A549 (cell line): ENCODE measurements at regions not wholly inside any gene's neighbourhood (a gene's known extent, or its start where the extent isn't known, plus 50 kb on each side); places are given as distances from the start of the nearest gene placed in this dataset.
A peak's percentile ranks its signal among the peaks of the same experiment; 100 is the strongest.

ENCODE experiments used
- ATAC-seq, 2 experiments: fragments of 200-7000 bp in 1 of 2; fragments of >200 bp in 1 of 2; cut with Nextera tagmentation in 1 of 2; cut with Tn5 transposase in 1 of 2; 3 replicates each; pipeline versions ENCODE4 v1.8.0 to v1.9.1; 2018 to 2020; ENCODE audit warnings: mild to moderate bottlenecking in 1 of 2, moderate library complexity in 1 of 2
- CTCF ChIA-PET: fragments of 300-600 bp; sonication (Branson Sonifier 250); formaldehyde crosslinking; extraction: SDS; loops from one replicate; lab custom pipeline; 2021; ENCODE audit warnings: antibody characterized with exemption, inconsistent platforms; lab: Yijun Ruan, JAX
- POLR2A ChIA-PET: fragments of 350-600 bp; formaldehyde crosslinking; extraction: SDS; loops from one replicate; lab custom pipeline; 2021; ENCODE audit warnings: antibody characterized with exemption, inconsistent platforms; lab: Yijun Ruan, JAX
- DNase-seq, 2 experiments: peaks; one replicate each; pipeline versions ENCODE4 v3.0.0 to v3.0.0-alpha.2; 2011 to 2016; ENCODE audit warnings: low read depth in 1 of 2, low spot score in 1 of 2
- FAIRE-seq: peaks from 2 replicates; lab custom pipeline; 2011; peaks lifted over from hg19 to GRCh38; lab: Jason Lieb, UNC
- H3K27ac ChIP-seq, 2 experiments: fragments of >200 bp; sonication (Bioruptor Twin); formaldehyde crosslinking; 3 replicates each; pipeline ENCODE4 v1.5.1; 2016 to 2017
- H3K4me1 ChIP-seq: fragments of >200 bp; sonication (Bioruptor Twin); formaldehyde crosslinking; 3 replicates; pipeline ENCODE4 v1.6.1; 2016
- H3K4me2 ChIP-seq: fragments of >200 bp; sonication (Bioruptor Twin); formaldehyde crosslinking; 3 replicates; pipeline ENCODE4 v1.6.1; 2016
- H3K4me3 ChIP-seq: fragments of >200 bp; sonication (Bioruptor Twin); formaldehyde crosslinking; 3 replicates; pipeline ENCODE4 v1.5.1; 2016
- H3K9me3 ChIP-seq: fragments of >200 bp; sonication (Bioruptor Twin); formaldehyde crosslinking; 3 replicates; pipeline ENCODE4 v1.6.1; 2016
- BHLHE40 ChIP-seq: IDR thresholded peaks from 2 replicates; pipeline ENCODE4 v1.6.1; 2012; ENCODE audit warnings: low read depth, low read length, inconsistent platforms
- CHD4 ChIP-seq: fragments of 200-600 bp; sonication (generic); IDR thresholded peaks from 2 replicates; pipeline ENCODE4 v1.6.1; 2016; ENCODE audit warnings: antibody characterized with exemption, mild to moderate bottlenecking, borderline replicate concordance
- EHMT2 ChIP-seq: fragments of 200-600 bp; sonication (generic); IDR thresholded peaks from 2 replicates; pipeline ENCODE4 v1.6.1; 2016; ENCODE audit warnings: antibody characterized with exemption, low read depth, mild to moderate bottlenecking, moderate library complexity
- FOSB ChIP-seq: fragments of 250-450 bp; sonication (Bioruptor Pico); IDR thresholded peaks from 2 replicates; pipeline ENCODE4 v1.5.0; 2020; ENCODE audit warnings: mild to moderate bottlenecking, moderate library complexity
- FOSL2 ChIP-seq, 2 experiments: fragments of 450-650 bp in 1 of 2; fragments of >200 bp in 1 of 2; sonication (Bioruptor Twin) in 1 of 2; formaldehyde crosslinking; IDR thresholded peaks; 2 replicates each; pipeline versions ENCODE4 v1.5.0 to v1.6.1; 2016 to 2020; ENCODE audit warnings: mild to moderate bottlenecking in 1 of 2, moderate library complexity in 1 of 2
- FOXS1 ChIP-seq: fragments of 250-450 bp; sonication (Bioruptor Pico); IDR thresholded peaks from 2 replicates; pipeline ENCODE4 v1.5.0; 2020; ENCODE audit warnings: mild to moderate bottlenecking, moderate library complexity
- HDAC2 ChIP-seq: fragments of 200-600 bp; sonication (generic); IDR thresholded peaks from 2 replicates; pipeline ENCODE4 v1.6.1; 2016
- HEYL ChIP-seq: fragments of 250-450 bp; sonication (Bioruptor Pico); IDR thresholded peaks from 2 replicates; pipeline ENCODE4 v1.8.0; 2021; ENCODE audit warnings: mild to moderate bottlenecking, moderate library complexity
- HOXB13 ChIP-seq: fragments of 250-450 bp; sonication (Bioruptor Pico); IDR thresholded peaks from 2 replicates; pipeline ENCODE4 v1.5.0; 2020; ENCODE audit warnings: low read depth, mild to moderate bottlenecking, moderate library complexity
- MAFK ChIP-seq: fragments of 450-650 bp; IDR thresholded peaks from 2 replicates; pipeline ENCODE4 v1.6.1; 2014; ENCODE audit not compliant: partially characterized antibody
- MYC ChIP-seq: IDR thresholded peaks from 2 replicates; pipeline ENCODE4 v1.6.1; 2012; ENCODE audit warnings: mild to moderate bottlenecking, inconsistent platforms, low read length, improper control_type of control experiment, borderline replicate concordance
- POLR2A ChIP-seq: IDR thresholded peaks from 2 replicates; pipeline ENCODE4 v1.6.1; 2012; ENCODE audit warnings: mild to moderate bottlenecking, low read length
- POLR2AphosphoS2 ChIP-seq: conservative IDR thresholded peaks from 2 replicates; pipeline ENCODE4 v1.6.1; 2012; ENCODE audit warnings: low read length, improper control_type of control experiment, inconsistent platforms
- RAD21 ChIP-seq, 2 experiments: fragments of >200 bp in 1 of 2; sonication (Bioruptor Twin) in 1 of 2; formaldehyde crosslinking in 1 of 2; IDR thresholded peaks in 1 of 2; conservative IDR thresholded peaks in 1 of 2; 2 replicates in 1 of 2; 3 replicates in 1 of 2; pipeline ENCODE4 v1.6.1; 2012 to 2018; ENCODE audit warnings: inconsistent platforms in 1 of 2
- RCOR1 ChIP-seq: fragments of 150-350 bp; IDR thresholded peaks from 2 replicates; pipeline ENCODE4 v1.6.1; 2014; ENCODE audit warnings: antibody characterized with exemption, low read length, low read depth
- RFX5 ChIP-seq: fragments of 450-650 bp; IDR thresholded peaks from 2 replicates; pipeline ENCODE4 v1.7.1; 2014; ENCODE audit warnings: antibody characterized with exemption, mild to moderate bottlenecking, moderate library complexity
- SMC3 ChIP-seq: fragments of >200 bp; sonication (Bioruptor Twin); formaldehyde crosslinking; IDR thresholded peaks from 3 replicates; pipeline ENCODE4 v1.6.1; 2018; ENCODE audit warnings: inconsistent platforms
- SREBF2 ChIP-seq: fragments of 450-650 bp; IDR thresholded peaks from 2 replicates; pipeline ENCODE4 v1.6.1; 2014; ENCODE audit warnings: mild to moderate bottlenecking, moderate library complexity
- TFCP2L1 ChIP-seq: fragments of 250-450 bp; sonication (Bioruptor Pico); IDR thresholded peaks from 2 replicates; pipeline ENCODE4 v1.5.0; 2021; ENCODE audit warnings: mild to moderate bottlenecking
- ZNF302 ChIP-seq: fragments of 250-450 bp; sonication (Bioruptor Pico); IDR thresholded peaks from 2 replicates; pipeline ENCODE4 v1.9.0; 2021; ENCODE audit warnings: inconsistent platforms, mild to moderate bottlenecking, moderate library complexity
- ZSCAN20 ChIP-seq: fragments of 250-450 bp; sonication (Bioruptor Pico); IDR thresholded peaks from 2 replicates; pipeline ENCODE4 v1.8.0; 2022; ENCODE audit warnings: mild to moderate bottlenecking, moderate library complexity
- WGBS: methylation state at CpG from one replicate; pipeline ENCODE4 v1.1.6; 2017; ENCODE audit errors: missing lambda C conversion rate; 5-methylcytosine and 5-hydroxymethylcytosine counted together
- TF ChIP-seq, protein P1 (sequence below): fragments of 250-450 bp; sonication (Bioruptor Pico); IDR thresholded peaks from 2 replicates; pipeline ENCODE4 v1.5.0; 2021; ENCODE audit warnings: mild to moderate bottlenecking, moderate library complexity, borderline replicate concordance
- TF ChIP-seq, protein P2 (sequence below): fragments of >200 bp; sonication (Bioruptor Twin); formaldehyde crosslinking; IDR thresholded peaks from 3 replicates; pipeline ENCODE4 v1.5.1; 2016
- TF ChIP-seq, protein P3 (sequence below): fragments of >200 bp; sonication (Bioruptor Twin); formaldehyde crosslinking; IDR thresholded peaks from 2 replicates; pipeline ENCODE4 v1.6.1; 2016

DNA sequence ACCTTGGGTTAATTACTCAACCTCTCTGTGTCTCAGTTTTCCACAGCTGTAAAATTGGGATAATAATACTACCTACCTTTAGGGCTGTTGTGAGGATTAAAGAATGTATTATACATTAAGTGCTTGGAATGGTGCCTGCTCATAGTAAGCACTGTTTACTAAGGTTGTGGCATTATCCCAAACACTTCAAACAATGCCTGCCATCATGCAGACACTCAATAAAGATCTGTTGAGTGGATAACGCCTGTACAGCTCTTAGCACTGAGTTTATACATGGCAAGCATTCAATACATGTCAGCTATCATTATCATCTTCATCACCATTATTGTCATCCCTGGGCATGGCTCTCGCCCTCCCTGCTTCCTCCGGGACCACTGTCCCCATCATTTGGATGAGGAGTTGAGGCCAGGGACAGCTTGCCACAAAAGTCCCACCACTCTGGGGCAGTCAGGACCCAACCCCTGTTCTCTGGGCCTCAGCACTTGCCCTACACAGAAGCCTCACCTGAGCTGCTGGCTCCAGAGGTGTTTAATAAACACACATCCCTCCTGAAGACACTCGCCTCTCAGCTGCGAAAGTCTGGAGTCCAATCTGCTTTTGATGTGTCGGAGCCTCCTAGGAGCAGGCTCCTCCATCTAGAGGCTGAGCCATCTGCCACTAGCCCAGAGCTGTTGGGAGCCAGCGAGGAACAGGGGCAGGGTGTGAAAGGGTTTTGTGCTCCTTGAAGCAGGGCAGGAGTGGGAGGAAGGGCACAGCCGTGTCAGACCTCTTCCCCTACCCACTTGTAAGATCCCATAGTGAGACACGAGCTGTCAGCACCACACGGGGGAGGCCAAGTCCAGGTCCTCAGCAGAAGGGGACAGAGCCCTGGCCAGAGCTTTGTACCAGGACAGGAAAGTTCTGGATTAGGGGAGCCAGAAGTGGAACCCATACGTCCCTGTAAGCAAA, 80.9 kb upstream of the ZC3H12A start:
- H3K4me1 ChIP-seq, result no peaks in the 10 kb centered on the region
- CTCF ChIA-PET, result no interaction called here
- H3K27ac ChIP-seq, result no peak overlapping the region
- DNase-seq (no peak), ATAC-seq (no peak)
- H3K4me3 ChIP-seq, result no peak overlapping the region
- TF ChIP-seq RCOR1 (no peak), MYC (no peak), FOSL2 (IDR thresholded peaks at IDR 0.05) (no peak), FOSL2 (CRISPR knock-in tag; IDR thresholded peaks at IDR 0.05) (no peak), TFCP2L1 (CRISPR knock-in tag) (no peak), POLR2A (no peak), BHLHE40 (no peak), HEYL (CRISPR knock-in tag) (no peak), EHMT2 (no peak), HOXB13 (CRISPR knock-in tag) (no peak), HDAC2 (no peak), RFX5 (no peak), SMC3 (no peak)
- TF ChIP-seq, protein P1, sequence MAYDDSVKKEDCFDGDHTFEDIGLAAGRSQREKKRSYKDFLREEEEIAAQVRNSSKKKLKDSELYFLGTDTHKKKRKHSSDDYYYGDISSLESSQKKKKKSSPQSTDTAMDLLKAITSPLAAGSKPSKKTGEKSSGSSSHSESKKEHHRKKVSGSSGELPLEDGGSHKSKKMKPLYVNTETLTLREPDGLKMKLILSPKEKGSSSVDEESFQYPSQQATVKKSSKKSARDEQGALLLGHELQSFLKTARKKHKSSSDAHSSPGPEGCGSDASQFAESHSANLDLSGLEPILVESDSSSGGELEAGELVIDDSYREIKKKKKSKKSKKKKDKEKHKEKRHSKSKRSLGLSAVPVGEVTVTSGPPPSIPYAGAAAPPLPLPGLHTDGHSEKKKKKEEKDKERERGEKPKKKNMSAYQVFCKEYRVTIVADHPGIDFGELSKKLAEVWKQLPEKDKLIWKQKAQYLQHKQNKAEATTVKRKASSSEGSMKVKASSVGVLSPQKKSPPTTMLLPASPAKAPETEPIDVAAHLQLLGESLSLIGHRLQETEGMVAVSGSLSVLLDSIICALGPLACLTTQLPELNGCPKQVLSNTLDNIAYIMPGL (CRISPR knock-in tag), result no peak
- TF ChIP-seq, all 56 proteins: peak for 0
- no peak overlapping the region for H3K4me2 ChIP-seq
- WGBS, result 33% methylated on average over 10 of the region's 11 CpGs
- no peaks in the 10 kb centered on the region for H3K9me3 ChIP-seq
- POLR2A ChIA-PET, result no interaction called here
- no peak for FAIRE-seq

DNA sequence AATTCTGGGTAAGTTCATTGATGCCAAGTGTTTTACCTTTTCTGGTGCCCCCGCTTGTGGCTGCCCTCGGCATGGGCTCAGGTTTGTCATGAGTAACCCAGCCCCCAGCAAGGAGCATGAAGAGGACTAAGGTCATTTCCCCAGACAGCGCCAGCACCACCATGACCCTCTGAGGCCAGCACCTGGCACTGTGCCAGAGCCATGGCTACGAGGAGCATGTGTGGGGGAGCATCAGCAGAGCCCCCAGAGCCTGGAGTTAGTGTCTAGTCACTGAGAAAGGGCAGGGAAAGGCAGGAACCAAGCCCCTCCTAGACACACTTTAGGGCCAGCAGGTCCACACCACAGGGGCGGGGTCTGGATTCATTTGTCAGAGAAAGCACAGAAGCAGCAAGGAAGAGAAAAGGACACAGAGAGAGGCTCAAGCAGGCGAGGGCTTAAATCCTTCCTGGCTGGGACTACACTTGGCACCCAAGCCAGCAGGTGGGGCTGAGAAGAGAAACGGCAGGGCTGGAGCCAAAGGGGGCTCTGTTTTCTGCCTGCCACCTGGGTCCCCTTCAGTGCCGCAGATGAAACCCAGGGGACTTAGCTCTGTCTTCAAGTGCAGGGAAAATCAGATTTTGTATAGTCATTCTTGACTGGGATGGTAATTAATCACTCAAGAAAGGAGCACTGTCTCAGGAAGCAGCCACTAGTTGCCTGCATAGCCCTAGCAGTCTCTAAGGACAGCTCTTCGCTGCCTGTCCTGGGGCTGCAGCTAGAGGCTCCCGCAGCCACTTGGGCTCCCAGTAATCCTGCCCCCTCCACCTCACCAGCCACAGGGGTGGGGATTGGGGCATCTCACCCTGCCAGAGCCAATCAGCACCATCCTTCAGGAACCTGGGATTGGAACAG, 79.6 kb upstream of the ZC3H12A start:
- CTCF ChIA-PET, result no interaction called here
- H3K27ac ChIP-seq, result no peak overlapping the region
- TF ChIP-seq MYC, result no peak
- TF ChIP-seq ZNF302 (CRISPR knock-in tag), result no peak
- TF ChIP-seq TFCP2L1 (CRISPR knock-in tag), result no peak
- no peak for TF ChIP-seq FOSB (CRISPR knock-in tag)
- TF ChIP-seq POLR2AphosphoS2, result no peak
- no peak for TF ChIP-seq RAD21 (conservative IDR thresholded peaks at IDR 0.05 in 1 of 2, IDR thresholded peaks at IDR 0.05 in 1 of 2)
- TF ChIP-seq MAFK, result no peak
- TF ChIP-seq CHD4, result no peak
- no peak for TF ChIP-seq ZSCAN20 (CRISPR knock-in tag)
- no peak for TF ChIP-seq SREBF2
- TF ChIP-seq, protein P2, sequence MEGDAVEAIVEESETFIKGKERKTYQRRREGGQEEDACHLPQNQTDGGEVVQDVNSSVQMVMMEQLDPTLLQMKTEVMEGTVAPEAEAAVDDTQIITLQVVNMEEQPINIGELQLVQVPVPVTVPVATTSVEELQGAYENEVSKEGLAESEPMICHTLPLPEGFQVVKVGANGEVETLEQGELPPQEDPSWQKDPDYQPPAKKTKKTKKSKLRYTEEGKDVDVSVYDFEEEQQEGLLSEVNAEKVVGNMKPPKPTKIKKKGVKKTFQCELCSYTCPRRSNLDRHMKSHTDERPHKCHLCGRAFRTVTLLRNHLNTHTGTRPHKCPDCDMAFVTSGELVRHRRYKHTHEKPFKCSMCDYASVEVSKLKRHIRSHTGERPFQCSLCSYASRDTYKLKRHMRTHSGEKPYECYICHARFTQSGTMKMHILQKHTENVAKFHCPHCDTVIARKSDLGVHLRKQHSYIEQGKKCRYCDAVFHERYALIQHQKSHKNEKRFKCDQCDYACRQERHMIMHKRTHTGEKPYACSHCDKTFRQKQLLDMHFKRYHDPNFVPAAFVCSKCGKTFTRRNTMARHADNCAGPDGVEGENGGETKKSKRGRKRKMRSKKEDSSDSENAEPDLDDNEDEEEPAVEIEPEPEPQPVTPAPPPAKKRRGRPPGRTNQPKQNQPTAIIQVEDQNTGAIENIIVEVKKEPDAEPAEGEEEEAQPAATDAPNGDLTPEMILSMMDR, result no peak
- TF ChIP-seq FOXS1 (CRISPR knock-in tag), result no peak
- TF ChIP-seq, protein P3, sequence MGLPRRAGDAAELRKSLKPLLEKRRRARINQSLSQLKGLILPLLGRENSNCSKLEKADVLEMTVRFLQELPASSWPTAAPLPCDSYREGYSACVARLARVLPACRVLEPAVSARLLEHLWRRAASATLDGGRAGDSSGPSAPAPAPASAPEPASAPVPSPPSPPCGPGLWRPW, result no peak
- no peak for TF ChIP-seq SMC3
- no peak for TF ChIP-seq EHMT2
- H3K4me1 ChIP-seq, result no peaks in the 10 kb centered on the region
- H3K4me3 ChIP-seq, result no peak overlapping the region
- H3K4me2 ChIP-seq, result no peak overlapping the region
- FAIRE-seq (no peak), ATAC-seq (peak in 1 of 2 experiments; percentile 86; a peak in 3 of 6 replicates), DNase-seq (peak in 1 of 2 experiments; percentile 28)
- 50% methylated on average over 9 of the region's 10 CpGs for WGBS
- POLR2A ChIA-PET, result no interaction called here
- no peaks in the 10 kb centered on the region for H3K9me3 ChIP-seq
